ENCODE measurements at regions not wholly inside any gene's neighbourhood (a gene's known extent, or its start where the extent isn't known, plus 50 kb on each side); places are given as distances from the start of the nearest gene placed in this dataset.

- Histone ChIP-seq H3K4me1 (ENCODE audit: insufficient read depth, low read length, poor library complexity, severe bottlenecking) (no peaks in the 10 kb centered on the region), H3K9me3 (ENCODE audit: low read depth, low read length, poor library complexity, severe bottlenecking) (no peaks in the 10 kb centered on the region), H3K27me3 (replicated peaks; ENCODE audit: insufficient read depth, low read depth, low read length, poor library complexity) (no peaks in the 10 kb centered on the region), H3K27ac (ENCODE audit: low read depth, low read length, poor library complexity, severe bottlenecking) (no peak overlapping the region), H3K36me3 (ENCODE audit: insufficient read depth, low read length, poor library complexity, severe bottlenecking) (no peaks in the 10 kb centered on the region), H3K4me3 (ENCODE audit: low read depth, low read length, poor library complexity, severe bottlenecking) (no peak overlapping the region)
- ChIA-PET CTCF (no interaction called here), POLR2A (ENCODE audit: low non-redundant PET) (no interaction called here)
- TF ChIP-seq CTCF (conservative IDR thresholded peaks at IDR 0.05; ENCODE audit: low read depth, low read length) (no peak), EZH2 (IDR thresholded peaks at IDR 0.05; ENCODE audit: borderline replicate concordance, low read depth, low read length, poor library complexity, severe bottlenecking) (no peak)
- no TSS peak for BruUV-seq (replicated peaks)
- DNase-seq (ENCODE audit: low spot score) = no peak
- intact Hi-C loops (cut with micrococcal nuclease; ENCODE audit: unreplicated experiment) = no loop called here
Observed at GRCh38 chr4:178553201-178553600, 1111.0 kb upstream of the AGA start.

- Histone ChIP-seq H3K36me3 (ENCODE audit: insufficient read depth, low read length, poor library complexity, severe bottlenecking) (no peaks in the 10 kb centered on the region), H3K27me3 (replicated peaks; ENCODE audit: insufficient read depth, low read depth, low read length, poor library complexity) (no peaks in the 10 kb centered on the region), H3K4me3 (ENCODE audit: low read depth, low read length, poor library complexity, severe bottlenecking) (no peak overlapping the region), H3K9me3 (ENCODE audit: low read depth, low read length, poor library complexity, severe bottlenecking) (no peaks in the 10 kb centered on the region), H3K4me1 (ENCODE audit: insufficient read depth, low read length, poor library complexity, severe bottlenecking) (no peaks in the 10 kb centered on the region), H3K27ac (ENCODE audit: low read depth, low read length, poor library complexity, severe bottlenecking) (no peak overlapping the region)
- BruUV-seq (replicated peaks) = no TSS peak
- TF ChIP-seq CTCF (conservative IDR thresholded peaks at IDR 0.05; ENCODE audit: low read depth, low read length) = no peak
- TF ChIP-seq EZH2 (IDR thresholded peaks at IDR 0.05; ENCODE audit: borderline replicate concordance, low read depth, low read length, poor library complexity, severe bottlenecking) = no peak
- intact Hi-C loops (cut with micrococcal nuclease; ENCODE audit: unreplicated experiment) = no loop called here
- no peak for DNase-seq (ENCODE audit: low spot score)
- ChIA-PET POLR2A (ENCODE audit: low non-redundant PET) (no interaction called here), CTCF (no interaction called here)
Observed at GRCh38 chr4:178554352-178554751, 1112.1 kb upstream of the AGA start.

- CTCF ChIA-PET = no interaction called here
- Histone ChIP-seq H3K27ac (ENCODE audit: low read depth, low read length, poor library complexity, severe bottlenecking) (no peak overlapping the region), H3K4me1 (ENCODE audit: insufficient read depth, low read length, poor library complexity, severe bottlenecking) (no peaks in the 10 kb centered on the region), H3K4me3 (ENCODE audit: low read depth, low read length, poor library complexity, severe bottlenecking) (no peak overlapping the region), H3K36me3 (ENCODE audit: insufficient read depth, low read length, poor library complexity, severe bottlenecking) (no peaks in the 10 kb centered on the region), H3K27me3 (replicated peaks; ENCODE audit: insufficient read depth, low read depth, low read length, poor library complexity) (no peaks in the 10 kb centered on the region), H3K9me3 (ENCODE audit: low read depth, low read length, poor library complexity, severe bottlenecking) (no peaks in the 10 kb centered on the region)
- no peak for TF ChIP-seq CTCF (conservative IDR thresholded peaks at IDR 0.05; ENCODE audit: low read depth, low read length)
- TF ChIP-seq EZH2 (IDR thresholded peaks at IDR 0.05; ENCODE audit: borderline replicate concordance, low read depth, low read length, poor library complexity, severe bottlenecking) = no peak
- no peak for DNase-seq (ENCODE audit: low spot score)
- POLR2A ChIA-PET (ENCODE audit: low non-redundant PET) = no interaction called here
- intact Hi-C loops (cut with micrococcal nuclease; ENCODE audit: unreplicated experiment) = no loop called here
- BruUV-seq (replicated peaks) = no TSS peak
Observed at GRCh38 chr4:178556796-178557195, 1114.6 kb upstream of the AGA start.
